ENCODE measurements at regions not wholly inside any gene's neighbourhood (a gene's known extent, or its start where the extent isn't known, plus 50 kb on each side); places are given as distances from the start of the nearest gene placed in this dataset.
"Not testable (repeated sequence)": the region's sequence is repeated elsewhere in the genome, so short reads cannot be mapped to it uniquely, and the experiment has no call there.

GRCh38 chr2:211144078-211144477, 587.7 kb downstream of the CPS1 start:
- DNase-seq (ENCODE audit: low read depth) = no peak

DNA sequence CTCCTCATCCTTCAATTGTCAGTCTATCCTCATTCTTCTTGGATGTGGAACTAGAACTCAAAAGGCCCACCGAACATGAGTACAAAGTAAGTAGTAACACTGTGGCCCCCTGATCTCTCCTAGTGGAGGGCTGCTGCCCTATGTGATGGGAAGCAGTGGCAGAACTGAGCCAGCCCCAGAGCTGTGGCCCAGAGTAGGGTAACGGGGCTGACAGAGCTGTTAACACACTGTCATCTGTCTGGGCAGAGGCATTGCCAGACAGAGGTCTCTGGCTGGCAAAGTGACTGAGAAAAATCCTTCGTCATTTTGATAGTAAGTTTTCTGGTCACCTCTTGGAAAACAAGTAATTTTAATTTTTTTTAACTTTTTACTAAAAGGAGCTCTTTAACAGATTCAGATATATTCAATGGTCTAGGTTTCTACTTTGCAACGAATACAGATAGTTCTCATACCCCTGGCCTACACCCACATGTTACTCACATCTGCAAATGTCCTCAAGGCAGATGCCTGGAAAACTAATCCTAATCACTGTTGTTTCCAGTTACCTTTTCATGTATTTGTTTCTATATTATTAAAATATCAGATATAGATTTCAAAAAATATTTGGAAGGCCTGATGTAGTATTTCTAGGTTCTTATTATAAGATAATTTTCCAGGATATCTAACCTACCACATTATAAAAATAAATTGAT, 588.7 kb downstream of the CPS1 start:
- DNase-seq (ENCODE audit: low read depth) = no peak

DNA sequence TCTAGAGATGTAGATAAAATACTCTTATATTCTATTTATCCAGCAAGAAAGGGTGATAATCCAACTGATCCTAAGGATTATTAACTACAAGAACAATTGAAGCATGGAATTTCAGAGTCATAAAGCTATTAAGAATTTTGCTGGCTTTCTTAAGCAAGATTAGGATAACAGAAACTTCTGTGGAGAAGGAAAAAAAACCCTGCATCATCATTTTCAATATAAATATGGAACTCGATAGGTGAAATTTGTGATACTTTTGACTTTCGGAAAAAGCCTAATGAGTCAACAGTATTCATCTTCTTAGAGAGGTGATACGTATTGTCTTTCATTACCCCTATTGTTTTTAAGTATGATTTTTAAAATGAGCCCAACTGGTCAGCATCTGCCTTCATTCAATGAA, 593.3 kb downstream of the CPS1 start:
- no peak for DNase-seq (ENCODE audit: low read depth)

- no peak for DNase-seq (ENCODE audit: low read depth)
Observed at GRCh38 chr2:211157211-211157610, 600.8 kb downstream of the CPS1 start.

- peak; percentile 51 for DNase-seq (ENCODE audit: low read depth)
Observed at GRCh38 chr2:211157856-211158463, 601.6 kb downstream of the CPS1 start.

GRCh38 chr2:211159972-211160371, 603.6 kb downstream of the CPS1 start:
- no peak for DNase-seq (ENCODE audit: low read depth)

GRCh38 chr2:211161236-211161635, 604.8 kb downstream of the CPS1 start:
- no peak for DNase-seq (ENCODE audit: low read depth)

DNA sequence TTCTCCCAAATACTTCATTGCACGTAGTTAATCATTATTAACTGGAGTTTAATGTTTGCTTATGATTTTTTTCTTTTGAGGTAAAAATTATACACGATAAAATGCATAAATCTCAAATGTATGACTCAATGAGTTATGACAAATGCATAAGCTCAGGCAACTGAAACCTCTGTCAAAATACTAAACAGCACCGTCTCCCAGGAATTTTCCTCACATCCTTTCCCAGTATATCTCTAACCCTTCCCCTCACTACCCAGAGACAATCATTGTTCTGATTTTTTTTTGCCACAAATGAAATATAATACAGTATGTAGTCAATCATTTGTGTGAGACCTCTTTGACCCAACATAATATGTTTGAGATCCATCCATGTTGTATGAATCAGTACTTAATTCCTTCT, 606.5 kb downstream of the CPS1 start:
- no peak for DNase-seq (ENCODE audit: low read depth)

GRCh38 chr2:211170843-211171242, 614.4 kb downstream of the CPS1 start:
- no peak for DNase-seq (ENCODE audit: low read depth)

- no peak for DNase-seq (ENCODE audit: low read depth)
Observed at GRCh38 chr2:211174021-211174420, 617.6 kb downstream of the CPS1 start.

GRCh38 chr2:211174631-211175030, 618.2 kb downstream of the CPS1 start:
- DNase-seq (ENCODE audit: low read depth) = no peak

DNA sequence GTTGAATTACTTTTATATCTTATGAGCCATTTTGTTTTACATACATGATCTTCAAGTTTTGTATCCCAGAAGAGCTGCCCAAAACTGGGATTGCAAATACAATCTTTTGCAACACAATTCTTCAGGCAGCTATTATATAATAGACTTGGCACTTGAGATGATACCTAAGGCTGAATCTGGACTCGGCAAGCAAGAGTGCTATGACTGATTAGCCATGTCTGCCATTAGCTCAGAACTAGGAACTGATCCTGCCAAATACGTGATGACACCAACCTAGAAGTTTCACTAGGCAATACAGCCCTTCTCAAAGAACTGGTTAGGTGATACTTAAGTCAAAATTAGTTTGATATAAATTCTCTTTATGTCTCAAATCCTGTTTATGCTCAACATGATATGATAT, 619.6 kb downstream of the CPS1 start:
- DNase-seq (ENCODE audit: low read depth) = no peak

DNA sequence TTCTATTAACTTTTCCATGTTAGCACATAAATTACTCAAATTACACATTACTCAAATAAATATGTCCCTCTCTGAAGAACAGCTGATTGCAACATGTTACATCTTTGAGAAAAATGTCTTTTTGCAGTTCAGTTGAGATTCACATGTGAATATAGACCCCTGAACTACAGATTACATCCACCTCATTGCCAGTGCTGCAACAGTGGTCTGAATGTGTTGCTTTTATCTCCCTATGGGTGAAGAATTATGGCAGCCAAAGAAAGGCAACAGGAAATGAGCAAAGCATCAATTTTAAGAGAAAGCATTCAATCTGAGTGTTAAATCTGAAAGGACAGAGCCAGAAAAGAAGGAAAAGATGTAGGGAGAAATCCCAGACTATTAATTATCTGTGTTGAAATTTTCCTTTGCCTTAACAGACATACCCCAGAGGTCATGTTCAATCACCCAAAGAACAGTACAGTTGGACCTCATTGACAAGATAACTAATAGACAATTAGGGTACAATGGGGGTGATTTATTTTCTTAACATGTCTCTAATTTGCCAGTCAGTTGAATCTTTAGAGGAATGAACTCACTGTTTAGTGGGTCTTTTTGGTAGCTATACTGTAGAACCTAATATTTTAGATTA, 620.2 kb downstream of the CPS1 start:
- DNase-seq (ENCODE audit: low read depth) = no peak

GRCh38 chr2:211181626-211182025, 625.2 kb downstream of the CPS1 start:
- DNase-seq (ENCODE audit: low read depth) = no peak

DNA sequence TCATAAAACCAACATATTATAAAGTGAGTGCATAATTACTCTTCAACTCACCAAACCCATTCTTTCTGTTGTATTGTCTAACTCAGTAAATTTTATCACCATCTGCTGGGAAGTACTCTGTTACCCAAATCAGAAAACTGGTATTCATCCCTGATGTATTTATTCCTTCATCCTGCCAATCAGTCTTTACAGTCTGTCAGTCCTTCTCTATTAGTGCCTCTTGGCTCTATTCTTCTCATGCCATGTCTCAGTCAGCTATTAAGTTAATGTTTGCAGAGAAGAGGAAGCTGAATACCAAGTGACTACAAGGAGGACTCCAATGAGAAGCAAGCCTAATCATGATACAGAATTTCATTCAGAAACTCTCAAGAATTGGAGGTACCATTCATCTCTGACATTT, 631.2 kb downstream of the CPS1 start:
- DNase-seq (ENCODE audit: low read depth) = no peak

DNA sequence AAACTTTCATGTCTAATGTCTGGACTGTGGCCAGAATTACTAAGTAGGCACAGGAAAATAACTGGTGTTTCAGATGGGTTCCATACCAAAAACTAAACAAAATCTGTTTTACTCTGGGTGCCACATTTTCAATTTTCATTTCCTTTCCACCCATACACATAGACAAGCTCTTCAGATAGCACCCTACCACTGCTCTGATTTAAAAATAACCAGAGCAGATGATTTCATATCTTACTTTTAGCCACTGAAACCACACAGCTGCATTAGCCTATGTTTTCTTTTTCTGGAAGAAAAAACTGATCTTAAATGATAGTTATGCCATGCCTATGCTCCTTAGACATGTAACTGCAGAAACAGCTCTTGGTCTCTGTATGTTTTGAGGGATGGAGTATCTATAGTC, 647.6 kb downstream of the CPS1 start:
- DNase-seq (ENCODE audit: low read depth) = no peak

- no peak for DNase-seq (ENCODE audit: low read depth)
Observed at GRCh38 chr2:211204456-211204855, 648.1 kb downstream of the CPS1 start.

DNA sequence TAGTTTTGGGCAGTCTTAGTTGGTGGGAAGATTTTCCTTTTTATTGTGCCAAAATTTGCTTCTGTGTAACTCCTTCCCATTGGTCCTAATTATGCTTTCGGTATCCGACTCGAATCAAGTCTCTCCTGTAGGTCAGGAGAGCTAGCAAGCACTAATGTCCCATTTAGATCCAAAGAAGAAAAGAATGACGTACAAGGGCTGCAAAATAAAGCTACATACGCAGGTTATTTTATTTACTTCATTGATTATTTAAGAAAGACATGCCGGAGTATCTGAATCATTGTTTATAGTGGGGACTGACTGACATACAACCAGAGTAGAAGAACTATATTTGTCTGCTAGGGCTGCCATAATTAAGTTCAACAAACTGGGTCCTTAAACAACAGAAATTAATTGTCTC, 648.5 kb downstream of the CPS1 start:
- DNase-seq (ENCODE audit: low read depth) = no peak

DNA sequence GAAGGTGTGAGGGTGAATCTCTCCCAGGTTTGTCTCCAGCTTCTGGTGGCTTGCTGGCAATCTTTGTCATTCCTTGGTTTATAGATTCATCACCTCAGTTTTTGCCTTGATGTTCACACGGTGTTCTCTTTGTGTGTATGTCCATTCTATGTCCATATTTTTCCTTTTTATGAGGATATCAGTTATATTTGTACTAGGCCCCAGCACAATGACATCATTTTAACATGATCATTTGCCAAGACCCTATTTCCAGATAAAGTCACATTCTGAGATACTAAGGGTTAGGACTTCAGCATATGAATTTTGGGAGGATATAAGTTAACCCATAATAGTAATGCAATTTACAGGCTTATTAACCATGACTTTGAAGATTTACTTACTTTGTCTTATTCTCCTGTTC, 649.0 kb downstream of the CPS1 start:
- no peak for DNase-seq (ENCODE audit: low read depth)

- no peak for DNase-seq (ENCODE audit: low read depth)
Observed at GRCh38 chr2:211205836-211206235, 649.4 kb downstream of the CPS1 start.

DNA sequence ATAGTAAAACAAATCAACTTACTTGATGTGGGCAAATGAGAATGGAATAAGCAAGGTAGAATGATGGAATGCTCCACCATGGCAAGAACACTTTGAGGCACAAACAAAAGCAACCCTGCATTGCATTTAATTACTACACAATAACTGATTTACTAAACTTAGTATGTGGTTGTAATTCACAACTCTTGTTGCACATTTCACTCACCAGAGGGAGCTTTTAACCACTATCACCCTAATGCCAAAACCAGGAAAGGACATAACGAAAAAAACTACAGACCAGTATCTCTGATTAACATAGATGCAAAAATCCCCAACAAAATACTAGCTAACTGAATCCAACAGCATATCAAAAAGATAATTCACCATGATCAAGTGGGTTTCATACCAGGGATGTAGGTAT, 659.8 kb downstream of the CPS1 start:
- no peak for DNase-seq (ENCODE audit: low read depth)

DNA sequence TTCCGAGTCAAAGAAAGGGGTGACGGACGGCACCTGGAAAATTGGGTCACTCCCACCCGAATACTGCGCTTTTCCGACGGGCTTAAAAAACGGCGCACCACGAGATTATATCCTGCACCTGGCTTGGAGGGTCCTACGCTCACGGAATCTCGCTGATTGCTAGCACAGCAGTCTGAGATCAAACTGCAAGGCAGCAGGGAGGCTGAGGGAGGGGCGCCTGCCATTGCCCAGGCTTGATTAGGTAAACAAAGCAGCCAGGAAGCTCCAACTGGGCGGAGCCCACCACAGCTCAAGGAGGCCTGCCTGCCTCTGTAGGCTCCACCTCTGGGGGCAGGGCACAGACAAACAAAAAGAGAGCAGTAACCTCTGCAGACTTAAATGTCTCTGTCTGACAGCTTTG, 663.1 kb downstream of the CPS1 start:
- DNase-seq (ENCODE audit: low read depth) = not testable (repeated sequence)

- no peak for DNase-seq (ENCODE audit: low read depth)
Observed at GRCh38 chr2:211225784-211226183, 669.4 kb downstream of the CPS1 start.

DNA sequence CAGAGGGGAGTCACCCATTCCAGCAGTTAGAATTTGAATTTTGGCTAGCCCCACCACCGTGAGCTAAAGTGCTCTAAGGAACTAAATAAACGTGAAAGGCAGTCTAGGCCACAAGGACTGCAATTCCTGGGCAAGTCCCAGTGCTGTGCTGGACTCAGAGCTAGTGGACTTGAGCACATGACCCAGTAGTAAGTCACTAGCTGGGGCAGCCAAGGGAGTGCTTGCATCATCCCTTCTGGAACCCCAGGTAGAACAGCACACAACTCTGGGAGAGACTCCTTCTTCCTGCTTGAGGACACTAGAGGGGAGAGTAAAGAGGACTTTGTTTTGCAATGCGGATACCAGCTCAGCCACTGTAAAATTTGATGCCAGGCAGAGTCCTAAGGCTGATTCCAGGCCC, 672.2 kb downstream of the CPS1 start:
- no peak for DNase-seq (ENCODE audit: low read depth)

Data from stimulated activated CD8-positive, alpha-beta memory T cell treated with anti-CD3 and anti-CD28 coated beads, Interleukin-7, amount 100 ng/mL, for 24 hours (primary cell).